Heart left ventricle (tissue), 16 donors: ENCODE measurements at regions not wholly inside any gene's neighbourhood (a gene's known extent, or its start where the extent isn't known, plus 50 kb on each side); places are given as distances from the start of the nearest gene placed in this dataset.
"Not testable (repeated sequence)": the region's sequence is repeated elsewhere in the genome, so short reads cannot be mapped to it uniquely, and the experiment has no call there.

Source experiments
- ATAC-seq, 4 donors: fragments of 200-7000 bp; cut with Tn5 transposase; one replicate each; pipeline ENCODE4 v1.9.1; 2020 to 2022; ENCODE audit warnings: moderate library complexity in 4 of 4, mild to moderate bottlenecking in 3 of 4, moderate number of reproducible peaks in 1 of 4
- DNase-seq, 5 donors: peaks; one replicate each; pipeline ENCODE4 v3.0.0-alpha.2; 2020
- H3K27ac ChIP-seq, 12 donors: fragments of 200-600 bp; sonication (generic) in 4 of 12; one replicate each; pipeline versions ENCODE4 v1.5.0 to v1.8.0; 2016 to 2022; ENCODE audit warnings: mild to moderate bottlenecking in 2 of 12
- H3K27me3 ChIP-seq, 9 donors: fragments of 200-600 bp; sonication (generic) in 2 of 9; one replicate each; pipeline versions ENCODE4 v1.5.1 to v1.8.0; 2016 to 2022; ENCODE audit warnings: mild to moderate bottlenecking in 3 of 9
- H3K36me3 ChIP-seq, 9 donors: fragments of 200-600 bp; sonication (generic) in 2 of 9; one replicate each; pipeline versions ENCODE4 v1.5.0 to v1.8.0; 2018 to 2022; ENCODE audit warnings: mild to moderate bottlenecking in 2 of 9
- H3K4me1 ChIP-seq, 12 donors: fragments of 200-600 bp; sonication (generic) in 4 of 12; one replicate each; pipeline versions ENCODE4 v1.5.0 to v1.8.0; 2016 to 2022; ENCODE audit warnings: mild to moderate bottlenecking in 3 of 12
- H3K4me3 ChIP-seq, 12 donors: fragments of 200-600 bp; sonication (generic) in 4 of 12; one replicate each; pipeline versions ENCODE4 v1.5.0 to v1.8.0; 2017 to 2022; ENCODE audit warnings: mild to moderate bottlenecking in 9 of 12, moderate library complexity in 4 of 12
- H3K9me3 ChIP-seq, 12 donors: fragments of 200-600 bp; sonication (generic) in 4 of 12; one replicate each; pipeline versions ENCODE4 v1.5.0 to v1.8.0; 2016 to 2022; ENCODE audit warnings: mild to moderate bottlenecking in 1 of 12
- CTCF ChIP-seq, 12 donors: fragments of 200-600 bp; sonication (generic) in 4 of 12; IDR thresholded peaks; one replicate each; pipeline versions ENCODE4 v1.5.0 to v1.8.0; 2018 to 2022; ENCODE audit warnings: antibody characterized with exemption in 12 of 12, mild to moderate bottlenecking in 5 of 12
- POLR2A ChIP-seq, 2 donors: fragments of 450-650 bp; IDR thresholded peaks; one replicate each; pipeline ENCODE4 v1.6.1; 2017; ENCODE audit warnings: antibody characterized with exemption in 2 of 2, mild to moderate bottlenecking in 2 of 2, moderate library complexity in 2 of 2
- WGBS, 4 donors: extraction: QIAGEN DNeasy Blood & Tissue Kit in 2 of 4; methylation state at CpG; one replicate each; pipeline versions ENCODE4 v1.1.5 to v1.1.7; 2013 to 2018; 5-methylcytosine and 5-hydroxymethylcytosine counted together
- intact Hi-C, 10 donors: fragments of 100-400 bp; cut with DNase I; formaldehyde crosslinking; loops; one replicate each; pipeline versions ENCODE4 v1.11.1 to v1.14.2; 2022
- donor health status: ischemic (EF 13 %, LVEDD 7.1; RV severe dilation, severe dysfunction).
- donor health status: healthy with polysubstance abuse.
- donor health status: DM: no; HTN: yes; CAD: no.
- donor health status: DM: no; HTN: no; CAD: no.
- donor health status: ischemic (EF 25% LVEDD 6.9; RV normal size, moderate dysfunction).
- donor health status: ischemic (EF 25% LVEDD 5.7; RV mildly dilated, moderate dysfunction).
- donor health status: healthy.
- donor health status: DM: yes; HTN: yes; CAD: no.
- donor health status: ischemic (EF 35%, LVEDD 5.7; RV mildly dilated, moderate dysfunction).
- donor health status: nonischemic (EF 11% LVEDD 7.7; RV severe dilation, severe dysfunction).
- donor health status: DM: yes; HTN: yes; CAD: no.
- donor health status: PGD.
- donor health status: ischemic (EF 29% LVEDD 5.4; RV normal size, mild dysfunction).
- donor health status: nonischemic (EF 23%, LVEDD 6.1; RV moderate dilation, normal function).

DNA sequence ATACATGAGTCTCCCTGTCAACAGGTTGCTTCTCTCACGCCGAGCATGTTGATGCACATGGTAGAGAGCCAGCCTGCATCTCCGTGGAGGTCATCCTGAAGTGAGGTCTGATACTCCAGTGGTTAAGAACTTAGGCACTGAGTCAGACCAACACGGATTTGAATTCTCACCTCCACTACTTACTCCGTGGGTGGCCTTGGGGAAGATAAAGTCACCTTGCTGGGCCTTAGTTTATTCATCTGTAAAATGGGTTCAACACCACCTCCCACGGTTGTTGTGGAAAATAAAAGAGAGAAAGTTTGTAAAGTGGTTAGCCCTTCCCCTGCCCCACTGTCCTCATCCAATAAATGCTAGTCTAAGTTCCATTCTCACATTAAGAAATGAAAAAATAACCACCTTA, 408.9 kb downstream of the MED13L start:
- intact Hi-C loops, result no loop called here
- no peak for DNase-seq
- no peak for ATAC-seq
- 69 to 83% (median 77%) methylated on average over 6 of the region's 6 CpGs for WGBS, 4 donors
- Histone ChIP-seq H3K27ac (no peak overlapping the region), H3K9me3 (peaks cover 0 to 5% (median 0%) of the 10 kb centered on the region in 12 donors), H3K27me3 (peaks cover 0 to 7% (median 0%) of the 10 kb centered on the region in 9 donors), H3K4me1 (peaks cover 0 to 18% (median 0%) of the 10 kb centered on the region in 12 donors), H3K4me3 (no peak overlapping the region), H3K36me3 (no peaks in the 10 kb centered on the region)
- no peak for TF ChIP-seq POLR2A (IDR thresholded peaks at IDR 0.05)
- no peak for TF ChIP-seq CTCF (IDR thresholded peaks at IDR 0.05)

- Histone ChIP-seq H3K4me1 (peaks cover 0 to 18% (median 0%) of the 10 kb centered on the region in 12 donors), H3K9me3 (peaks cover 0 to 5% (median 0%) of the 10 kb centered on the region in 12 donors), H3K27me3 (peaks cover 0 to 3% (median 0%) of the 10 kb centered on the region in 9 donors), H3K4me3 (no peak overlapping the region), H3K36me3 (no peaks in the 10 kb centered on the region), H3K27ac (no peak overlapping the region)
- TF ChIP-seq POLR2A (IDR thresholded peaks at IDR 0.05), result no peak
- TF ChIP-seq CTCF (IDR thresholded peaks at IDR 0.05), result no peak
- 69 to 86% (median 81%) methylated on average over 4 of the region's 4 CpGs for WGBS, 4 donors
- intact Hi-C loops, result no loop called here
- ATAC-seq (no peak), DNase-seq (no peak)
Observed at GRCh38 chr12:115867854-115868253, 409.6 kb downstream of the MED13L start.

DNA sequence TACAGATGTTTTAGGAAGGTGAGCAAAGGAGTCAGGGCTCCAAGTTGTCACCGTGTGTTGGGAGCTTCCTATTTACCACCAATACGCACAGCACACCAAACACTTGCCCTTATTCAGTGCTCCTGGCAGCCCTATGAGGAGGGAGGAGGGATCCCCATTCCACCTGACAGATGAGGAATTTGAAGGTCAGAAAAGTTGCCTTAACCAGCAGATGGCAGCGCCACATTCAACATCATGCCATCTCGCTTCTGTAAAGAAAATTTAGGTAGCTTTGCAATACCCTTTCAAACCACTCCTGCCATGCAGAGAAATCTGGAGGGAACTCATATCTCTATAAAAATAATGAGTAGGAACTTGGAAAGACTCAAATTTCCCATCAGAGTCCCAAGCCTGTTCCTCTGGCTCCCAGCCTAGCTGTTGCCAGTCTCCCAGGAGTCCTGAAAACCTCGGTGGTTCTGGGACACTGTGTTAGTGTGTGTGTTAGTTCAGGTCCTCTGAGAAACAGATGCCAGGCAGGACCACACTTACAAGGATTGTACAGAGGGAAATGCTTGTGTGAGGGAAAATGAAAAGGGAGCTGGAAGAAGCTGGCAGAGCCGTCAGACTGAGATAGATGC, 410.5 kb downstream of the MED13L start:
- Histone ChIP-seq H3K4me3 (no peak overlapping the region), H3K4me1 (peaks cover 0 to 18% (median 0%) of the 10 kb centered on the region in 12 donors), H3K36me3 (no peaks in the 10 kb centered on the region), H3K9me3 (peaks cover 0 to 5% (median 0%) of the 10 kb centered on the region in 12 donors), H3K27me3 (no peaks in the 10 kb centered on the region), H3K27ac (no peak overlapping the region)
- 57 to 72% (median 65%) methylated on average over 6 of the region's 6 CpGs for WGBS, 4 donors
- TF ChIP-seq CTCF (IDR thresholded peaks at IDR 0.05), result peak in 2 of 12 donors; percentile 5 to 27
- TF ChIP-seq POLR2A (IDR thresholded peaks at IDR 0.05), result no peak
- DNase-seq (no peak), ATAC-seq (no peak)
- intact Hi-C loops, result no loop called here

DNA sequence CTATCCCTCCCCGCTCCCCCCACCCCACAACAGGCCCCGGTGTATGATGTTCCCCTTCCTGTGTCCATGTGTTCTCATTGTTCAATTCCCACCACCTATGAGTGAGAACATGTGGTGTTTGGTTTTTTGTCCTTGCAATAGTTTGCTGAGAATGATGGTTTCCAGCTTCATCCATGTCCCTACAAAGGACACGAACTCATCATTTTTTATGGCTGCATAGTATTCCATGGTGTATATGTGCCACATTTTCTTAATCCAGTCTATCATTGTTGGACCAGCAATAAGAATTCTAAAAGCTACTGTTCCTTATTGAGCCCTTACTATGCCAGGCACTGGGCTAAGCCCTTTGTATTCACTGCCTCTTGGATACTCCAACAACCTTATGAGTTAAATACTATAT, 411.2 kb downstream of the MED13L start:
- WGBS, 4 donors, result 75 to 91% (median 86%) methylated on average over 2 to 3 of the region's 3 CpGs
- H3K27ac ChIP-seq, intact Hi-C loops, H3K27me3 ChIP-seq, DNase-seq, H3K36me3 ChIP-seq, H3K4me3 ChIP-seq, ATAC-seq, H3K9me3 ChIP-seq: not testable (repeated sequence)
- H3K4me1 ChIP-seq, result peaks cover 0 to 18% (median 0%) of the 10 kb centered on the region in 12 donors

DNA sequence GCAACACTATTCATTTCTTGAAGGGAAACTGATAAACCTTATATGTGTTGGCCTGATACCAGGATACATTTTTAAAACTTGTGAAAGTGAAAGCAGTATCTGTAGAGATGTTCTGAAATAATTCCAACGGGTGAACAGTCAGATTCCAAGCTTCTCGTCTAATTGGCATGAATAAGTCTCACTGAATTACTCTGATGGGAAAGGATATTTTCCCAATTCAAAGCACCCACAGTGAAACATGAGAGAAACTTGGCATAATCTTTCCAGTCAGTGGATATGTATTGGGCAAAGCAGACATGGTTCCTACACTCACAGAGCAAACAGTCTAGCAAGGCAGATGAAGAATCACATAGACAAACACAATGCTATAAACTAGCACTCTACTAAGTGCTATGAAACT, 413.1 kb downstream of the MED13L start:
- H3K4me3 ChIP-seq, result no peak overlapping the region
- H3K27ac ChIP-seq, result no peak overlapping the region
- H3K4me1 ChIP-seq, result peaks cover 0 to 6% (median 0%) of the 10 kb centered on the region in 12 donors
- intact Hi-C loops, result no loop called here
- TF ChIP-seq POLR2A (IDR thresholded peaks at IDR 0.05) (no peak), CTCF (IDR thresholded peaks at IDR 0.05) (no peak)
- no peaks in the 10 kb centered on the region for H3K27me3 ChIP-seq
- DNase-seq, result no peak
- 17 to 39% (median 26%) methylated on average over 2 of the region's 2 CpGs for WGBS, 4 donors
- H3K36me3 ChIP-seq, result no peaks in the 10 kb centered on the region
- H3K9me3 ChIP-seq, result peaks cover 0 to 5% (median 0%) of the 10 kb centered on the region in 12 donors
- no peak for ATAC-seq
